OCI-LY1 (cell line): ENCODE measurements at regions not wholly inside any gene's neighbourhood (a gene's known extent, or its start where the extent isn't known, plus 50 kb on each side); places are given as distances from the start of the nearest gene placed in this dataset.

ENCODE experiments used
- H2AFZ ChIP-seq: fragments of 200-600 bp; sonication (generic), shearing (Covaris generic); 2 replicates; pipeline ENCODE4 v1.6.0; 2014; ENCODE audit warnings: antibody characterized with exemption, mild to moderate bottlenecking, low read length
- H3F3A ChIP-seq: fragments of 200-600 bp; sonication (generic), shearing (Covaris generic); 2 replicates; pipeline ENCODE4 v1.6.0; 2014; ENCODE audit warnings: mild to moderate bottlenecking, antibody characterized with exemption, low read length, moderate library complexity; ENCODE audit not compliant: insufficient read depth
- H3K27ac ChIP-seq: fragments of 200-600 bp; sonication (generic); 2 replicates; pipeline ENCODE4 v1.5.1; 2014; ENCODE audit warnings: low read length, mixed run types, mild to moderate bottlenecking, low read depth; ENCODE audit not compliant: poor library complexity, severe bottlenecking
- H3K27me3 ChIP-seq: fragments of 200-600 bp; sonication (generic); 2 replicates; pipeline ENCODE4 v1.6.0; 2014; ENCODE audit warnings: antibody characterized with exemption, mild to moderate bottlenecking, low read length, moderate library complexity; ENCODE audit not compliant: insufficient read depth
- H3K36me3 ChIP-seq: fragments of 200-600 bp; sonication (generic); 2 replicates; pipeline ENCODE4 v1.6.1; 2014; ENCODE audit warnings: mild to moderate bottlenecking, antibody characterized with exemption, low read length, moderate library complexity, mixed read lengths; ENCODE audit not compliant: insufficient read depth
- H3K4me1 ChIP-seq: fragments of 200-600 bp; sonication (generic); 2 replicates; pipeline ENCODE4 v1.5.1; 2014; ENCODE audit warnings: mild to moderate bottlenecking, low read length, moderate library complexity; ENCODE audit not compliant: insufficient read depth, severe bottlenecking
- H3K4me2 ChIP-seq: fragments of 200-600 bp; sonication (generic), shearing (Covaris generic); 2 replicates; pipeline ENCODE4 v1.6.1; 2014; ENCODE audit warnings: low read length
- H3K4me3 ChIP-seq: fragments of 200-600 bp; sonication (generic); 2 replicates; pipeline ENCODE4 v1.5.1; 2014; ENCODE audit warnings: low read length, low read depth, mild to moderate bottlenecking, mixed read lengths; ENCODE audit not compliant: poor library complexity, severe bottlenecking
- H3K79me2 ChIP-seq: fragments of 200-600 bp; shearing (Covaris generic); 2 replicates; pipeline ENCODE4 v1.6.1; 2016; ENCODE audit warnings: mixed run types, low read length, mixed read lengths; ENCODE audit not compliant: insufficient read depth
- H3K9ac ChIP-seq: fragments of 200-600 bp; sonication (generic), shearing (Covaris generic); 2 replicates; pipeline ENCODE4 v1.6.1; 2014; ENCODE audit warnings: mild to moderate bottlenecking, low read length, mixed read lengths
- H3K9me2 ChIP-seq: fragments of 200-600 bp; sonication (generic), shearing (Covaris generic); 2 replicates; pipeline ENCODE4 v1.6.1; 2014; ENCODE audit warnings: low read depth, mild to moderate bottlenecking, low read length, mixed read lengths
- H3K9me3 ChIP-seq: fragments of 200-600 bp; shearing (Covaris generic); 2 replicates; pipeline ENCODE4 v1.6.1; 2014; ENCODE audit warnings: low read length, mixed read lengths
- H4K20me1 ChIP-seq: fragments of 200-600 bp; sonication (generic), shearing (Covaris generic); 2 replicates; pipeline ENCODE4 v1.6.0; 2016; ENCODE audit warnings: mild to moderate bottlenecking, low read length; ENCODE audit not compliant: insufficient read depth
- EZH2 ChIP-seq: fragments of 200-600 bp; sonication (generic), shearing (Covaris generic); IDR thresholded peaks from 2 replicates; pipeline ENCODE4 v1.8.0; 2017; ENCODE audit warnings: borderline replicate concordance, mixed run types, mild to moderate bottlenecking, antibody characterized with exemption, low read length, moderate library complexity, mixed read lengths
- TF ChIP-seq, protein P1 (sequence below): fragments of 200-600 bp; sonication (generic), shearing (Covaris generic); IDR thresholded peaks from 2 replicates; pipeline ENCODE4 v1.5.1; 2017; ENCODE audit warnings: mild to moderate bottlenecking, antibody characterized with exemption, low read length, moderate library complexity, mixed read lengths

DNA sequence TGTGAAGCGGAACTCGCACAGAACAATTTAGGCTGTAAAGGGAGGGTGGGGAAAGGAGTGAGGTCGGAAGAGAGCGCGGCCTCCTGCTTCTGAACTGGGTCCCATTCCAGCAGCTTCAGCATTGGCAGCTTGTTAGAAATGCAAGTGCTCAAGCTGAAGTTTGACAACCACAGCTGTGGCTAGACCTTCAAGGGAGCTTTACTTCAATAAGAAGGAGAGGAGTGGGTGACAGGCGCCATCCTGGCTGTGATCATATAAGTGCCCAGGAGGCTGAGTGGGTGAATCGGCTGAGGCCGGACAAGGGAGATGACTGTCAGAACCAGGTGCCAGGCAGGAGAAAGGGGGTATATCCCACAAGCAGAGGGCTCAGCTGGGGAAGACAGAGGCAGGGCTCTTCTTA lies 622.5 kb downstream of the GALR1 start:
- no peaks in the 10 kb centered on the region for H3K4me1 ChIP-seq
- no peak overlapping the region for H3K9ac ChIP-seq
- H3K4me3 ChIP-seq, result no peak overlapping the region
- no peak for TF ChIP-seq EZH2
- TF ChIP-seq, protein P1, sequence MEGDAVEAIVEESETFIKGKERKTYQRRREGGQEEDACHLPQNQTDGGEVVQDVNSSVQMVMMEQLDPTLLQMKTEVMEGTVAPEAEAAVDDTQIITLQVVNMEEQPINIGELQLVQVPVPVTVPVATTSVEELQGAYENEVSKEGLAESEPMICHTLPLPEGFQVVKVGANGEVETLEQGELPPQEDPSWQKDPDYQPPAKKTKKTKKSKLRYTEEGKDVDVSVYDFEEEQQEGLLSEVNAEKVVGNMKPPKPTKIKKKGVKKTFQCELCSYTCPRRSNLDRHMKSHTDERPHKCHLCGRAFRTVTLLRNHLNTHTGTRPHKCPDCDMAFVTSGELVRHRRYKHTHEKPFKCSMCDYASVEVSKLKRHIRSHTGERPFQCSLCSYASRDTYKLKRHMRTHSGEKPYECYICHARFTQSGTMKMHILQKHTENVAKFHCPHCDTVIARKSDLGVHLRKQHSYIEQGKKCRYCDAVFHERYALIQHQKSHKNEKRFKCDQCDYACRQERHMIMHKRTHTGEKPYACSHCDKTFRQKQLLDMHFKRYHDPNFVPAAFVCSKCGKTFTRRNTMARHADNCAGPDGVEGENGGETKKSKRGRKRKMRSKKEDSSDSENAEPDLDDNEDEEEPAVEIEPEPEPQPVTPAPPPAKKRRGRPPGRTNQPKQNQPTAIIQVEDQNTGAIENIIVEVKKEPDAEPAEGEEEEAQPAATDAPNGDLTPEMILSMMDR, result no peak
- no peak overlapping the region for H2AFZ ChIP-seq
- no peaks in the 10 kb centered on the region; the same call in 1 of the 2 replicates for H3K27me3 ChIP-seq
- H3K9me3 ChIP-seq, result no peaks in the 10 kb centered on the region
- no peak overlapping the region for H3K4me2 ChIP-seq
- H3F3A ChIP-seq, result no peaks in the 10 kb centered on the region
- no peaks in the 10 kb centered on the region for H4K20me1 ChIP-seq
- H3K79me2 ChIP-seq, result no peaks in the 10 kb centered on the region
- H3K9me2 ChIP-seq, result no peaks in the 10 kb centered on the region
- no peak overlapping the region for H3K27ac ChIP-seq
- no peaks in the 10 kb centered on the region for H3K36me3 ChIP-seq

DNA sequence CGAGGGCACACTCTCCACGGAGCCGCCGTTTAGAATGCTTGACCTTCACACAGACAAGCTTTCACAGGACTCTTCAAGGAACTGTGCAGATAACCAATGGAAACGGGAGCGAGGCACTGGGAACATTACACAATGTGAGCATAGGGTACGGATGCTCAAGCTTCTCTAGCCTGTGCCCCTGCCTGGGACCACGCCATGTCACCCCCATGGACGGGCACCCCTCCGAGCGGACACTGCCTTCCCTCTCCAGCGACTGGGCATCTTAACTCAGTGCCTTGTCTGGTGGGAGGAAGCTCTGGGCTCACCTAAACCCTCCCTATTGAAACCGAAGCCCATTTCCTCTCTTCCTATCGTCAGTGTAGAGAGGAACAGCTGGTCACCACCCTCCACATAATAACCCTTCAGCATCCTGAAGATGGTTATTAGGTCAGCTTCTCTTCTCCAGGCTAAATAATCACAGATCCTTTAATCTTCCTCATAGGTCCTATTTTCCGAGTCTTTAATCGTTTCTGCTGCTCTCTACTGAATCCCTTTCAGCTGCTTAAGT lies 626.7 kb downstream of the GALR1 start:
- no peaks in the 10 kb centered on the region for H3K79me2 ChIP-seq
- no peak overlapping the region for H2AFZ ChIP-seq
- TF ChIP-seq EZH2, result no peak
- TF ChIP-seq, protein P1, result no peak
- H3K27me3 ChIP-seq, result no peaks in the 10 kb centered on the region; the same call in 1 of the 2 replicates
- no peaks in the 10 kb centered on the region for H3F3A ChIP-seq
- H3K4me2 ChIP-seq, result no peak overlapping the region
- H3K9me3 ChIP-seq, result no peaks in the 10 kb centered on the region
- H4K20me1 ChIP-seq, result no peaks in the 10 kb centered on the region
- no peak overlapping the region for H3K27ac ChIP-seq
- no peaks in the 10 kb centered on the region for H3K36me3 ChIP-seq
- H3K9ac ChIP-seq, result no peak overlapping the region
- no peaks in the 10 kb centered on the region for H3K4me1 ChIP-seq
- H3K9me2 ChIP-seq, result no peaks in the 10 kb centered on the region
- H3K4me3 ChIP-seq, result no peak overlapping the region

DNA sequence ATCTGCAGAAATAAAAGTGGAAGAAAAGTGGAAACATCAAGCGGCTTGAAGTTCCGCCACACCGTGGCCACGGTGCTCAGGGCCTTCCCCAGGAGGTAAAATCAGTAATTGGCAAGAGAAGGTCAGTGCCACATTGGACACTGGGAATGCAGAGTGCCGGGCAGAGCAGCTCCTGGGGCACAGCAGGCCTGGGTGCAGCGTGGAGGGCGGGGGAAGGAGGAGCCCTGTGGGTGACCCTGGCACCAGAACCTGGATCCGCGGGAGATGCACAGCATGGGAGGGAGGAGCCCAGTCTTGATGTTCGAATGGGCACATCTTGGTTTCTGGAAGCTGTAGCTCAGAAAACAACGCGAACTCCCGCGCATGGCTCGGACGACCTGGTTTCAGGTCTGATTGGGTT lies 630.2 kb downstream of the GALR1 start:
- no peak overlapping the region for H3K4me2 ChIP-seq
- no peak overlapping the region for H2AFZ ChIP-seq
- H3K9me3 ChIP-seq, result no peaks in the 10 kb centered on the region
- no peaks in the 10 kb centered on the region for H4K20me1 ChIP-seq
- no peak overlapping the region for H3K9ac ChIP-seq
- H3K4me1 ChIP-seq, result no peaks in the 10 kb centered on the region
- no peaks in the 10 kb centered on the region for H3K9me2 ChIP-seq
- H3K79me2 ChIP-seq, result no peaks in the 10 kb centered on the region
- H3K4me3 ChIP-seq, result no peak overlapping the region
- TF ChIP-seq, protein P1, result no peak
- no peak for TF ChIP-seq EZH2
- H3F3A ChIP-seq, result no peaks in the 10 kb centered on the region
- no peaks in the 10 kb centered on the region for H3K36me3 ChIP-seq
- H3K27me3 ChIP-seq, result no peaks in the 10 kb centered on the region
- no peak overlapping the region for H3K27ac ChIP-seq
